Peyer's patch (tissue), 4 donors: ENCODE measurements at regions not wholly inside any gene's neighbourhood (a gene's known extent, or its start where the extent isn't known, plus 50 kb on each side); places are given as distances from the start of the nearest gene placed in this dataset.

Experiments used
- POLR2A ChIP-seq, 2 donors: fragments of 450-650 bp; IDR thresholded peaks; one replicate each; pipeline ENCODE4 v1.5.1; 2017; ENCODE audit warnings: antibody characterized with exemption in 2 of 2, mild to moderate bottlenecking in 2 of 2, moderate library complexity in 2 of 2
- TF ChIP-seq, protein P1 (sequence below), 6 experiments: fragments of 450-650 bp in 4 of 6; fragments of 200-600 bp in 2 of 6; sonication (generic) in 1 of 6; IDR thresholded peaks; one replicate each; pipeline ENCODE4 v1.5.1; 2017 to 2019; ENCODE audit warnings: antibody characterized with exemption in 6 of 6, mild to moderate bottlenecking in 3 of 6, moderate library complexity in 1 of 6

- TF ChIP-seq, protein P1, sequence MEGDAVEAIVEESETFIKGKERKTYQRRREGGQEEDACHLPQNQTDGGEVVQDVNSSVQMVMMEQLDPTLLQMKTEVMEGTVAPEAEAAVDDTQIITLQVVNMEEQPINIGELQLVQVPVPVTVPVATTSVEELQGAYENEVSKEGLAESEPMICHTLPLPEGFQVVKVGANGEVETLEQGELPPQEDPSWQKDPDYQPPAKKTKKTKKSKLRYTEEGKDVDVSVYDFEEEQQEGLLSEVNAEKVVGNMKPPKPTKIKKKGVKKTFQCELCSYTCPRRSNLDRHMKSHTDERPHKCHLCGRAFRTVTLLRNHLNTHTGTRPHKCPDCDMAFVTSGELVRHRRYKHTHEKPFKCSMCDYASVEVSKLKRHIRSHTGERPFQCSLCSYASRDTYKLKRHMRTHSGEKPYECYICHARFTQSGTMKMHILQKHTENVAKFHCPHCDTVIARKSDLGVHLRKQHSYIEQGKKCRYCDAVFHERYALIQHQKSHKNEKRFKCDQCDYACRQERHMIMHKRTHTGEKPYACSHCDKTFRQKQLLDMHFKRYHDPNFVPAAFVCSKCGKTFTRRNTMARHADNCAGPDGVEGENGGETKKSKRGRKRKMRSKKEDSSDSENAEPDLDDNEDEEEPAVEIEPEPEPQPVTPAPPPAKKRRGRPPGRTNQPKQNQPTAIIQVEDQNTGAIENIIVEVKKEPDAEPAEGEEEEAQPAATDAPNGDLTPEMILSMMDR (IDR thresholded peaks at IDR 0.05) = no peak
- TF ChIP-seq POLR2A (IDR thresholded peaks at IDR 0.05) = no peak
Observed at GRCh38 chr3:137410028-137410427, 354.1 kb upstream of the SOX14 start.
